DOHH2 (cell line): ENCODE measurements at regions not wholly inside any gene's neighbourhood (a gene's known extent, or its start where the extent isn't known, plus 50 kb on each side); places are given as distances from the start of the nearest gene placed in this dataset.
"Not testable (repeated sequence)": the region's sequence is repeated elsewhere in the genome, so short reads cannot be mapped to it uniquely, and the experiment has no call there.

Source experiments
- CTCF ChIP-seq: fragments of 200-600 bp; sonication (generic); IDR thresholded peaks from one replicate; pipeline ENCODE4 v1.5.1; 2014; ENCODE audit warnings: antibody characterized with exemption, mild to moderate bottlenecking, low read depth, low read length; ENCODE audit not compliant: poor library complexity, severe bottlenecking
- EZH2phosphoT487 ChIP-seq: fragments of 200-600 bp; sonication (generic); IDR thresholded peaks from 2 replicates; pipeline ENCODE4 v1.6.1; 2017; ENCODE audit warnings: borderline replicate concordance, mild to moderate bottlenecking, antibody characterized with exemption, low read length, moderate library complexity, mixed read lengths

GRCh38 chr3:75350536-75350935, 313.6 kb upstream of the FRG2C start:
- not testable (repeated sequence) for TF ChIP-seq CTCF, EZH2phosphoT487
